ENCODE measurements at regions not wholly inside any gene's neighbourhood (a gene's known extent, or its start where the extent isn't known, plus 50 kb on each side); places are given as distances from the start of the nearest gene placed in this dataset.
"Not testable (repeated sequence)": the region's sequence is repeated elsewhere in the genome, so short reads cannot be mapped to it uniquely, and the experiment has no call there.

- not testable (repeated sequence) for H3K36me3 ChIP-seq (ENCODE audit: control insufficient read depth in 2 of 2, insufficient read depth in 2 of 2, low read length in 1 of 2); DNase-seq (ENCODE audit: low read depth in 6 of 9, low spot score in 9 of 9); H3K9me3 ChIP-seq (ENCODE audit: control insufficient read depth in 2 of 2, insufficient read depth in 1 of 2, low read length in 1 of 2); H3K27ac ChIP-seq (ENCODE audit: low read depth in 1 of 2, low read length in 1 of 2); H3K4me1 ChIP-seq (ENCODE audit: control insufficient read depth in 2 of 2, insufficient read depth in 2 of 2, low read length in 2 of 2); H3K27me3 ChIP-seq (ENCODE audit: control insufficient read depth in 2 of 2, insufficient read depth in 1 of 2, low read length in 1 of 2); H3K4me3 ChIP-seq (ENCODE audit: low read length in 2 of 2)
- no CpG with 5 or more reads among the region's 5 CpGs for WGBS
Measured at GRCh38 chr1:146314449-146315246, 85.8 kb upstream of the NOTCH2NLA start.

- H3K4me3 ChIP-seq (ENCODE audit: low read length in 2 of 2); DNase-seq (ENCODE audit: low read depth in 6 of 9, low spot score in 9 of 9); H3K9me3 ChIP-seq (ENCODE audit: control insufficient read depth in 2 of 2, insufficient read depth in 1 of 2, low read length in 1 of 2); H3K4me1 ChIP-seq (ENCODE audit: control insufficient read depth in 2 of 2, insufficient read depth in 2 of 2, low read length in 2 of 2); H3K27me3 ChIP-seq (ENCODE audit: control insufficient read depth in 2 of 2, insufficient read depth in 1 of 2, low read length in 1 of 2); H3K27ac ChIP-seq (ENCODE audit: low read depth in 1 of 2, low read length in 1 of 2); H3K36me3 ChIP-seq (ENCODE audit: control insufficient read depth in 2 of 2, insufficient read depth in 2 of 2, low read length in 1 of 2): not testable (repeated sequence)
Measured at GRCh38 chr1:146310579-146310978, 81.8 kb upstream of the NOTCH2NLA start.

- no CpG with 5 or more reads among the region's 1 CpG for WGBS
- not testable (repeated sequence) for H3K4me1 ChIP-seq (ENCODE audit: control insufficient read depth in 2 of 2, insufficient read depth in 2 of 2, low read length in 2 of 2); DNase-seq (ENCODE audit: low read depth in 6 of 9, low spot score in 9 of 9); H3K4me3 ChIP-seq (ENCODE audit: low read length in 2 of 2); H3K27ac ChIP-seq (ENCODE audit: low read depth in 1 of 2, low read length in 1 of 2); H3K9me3 ChIP-seq (ENCODE audit: control insufficient read depth in 2 of 2, insufficient read depth in 1 of 2, low read length in 1 of 2); H3K36me3 ChIP-seq (ENCODE audit: control insufficient read depth in 2 of 2, insufficient read depth in 2 of 2, low read length in 1 of 2); H3K27me3 ChIP-seq (ENCODE audit: control insufficient read depth in 2 of 2, insufficient read depth in 1 of 2, low read length in 1 of 2)
Measured at GRCh38 chr1:146309427-146309826, 80.6 kb upstream of the NOTCH2NLA start.

- not testable (repeated sequence) for H3K4me3 ChIP-seq (ENCODE audit: low read length in 2 of 2); H3K27me3 ChIP-seq (ENCODE audit: control insufficient read depth in 2 of 2, insufficient read depth in 1 of 2, low read length in 1 of 2); H3K9me3 ChIP-seq (ENCODE audit: control insufficient read depth in 2 of 2, insufficient read depth in 1 of 2, low read length in 1 of 2); H3K27ac ChIP-seq (ENCODE audit: low read depth in 1 of 2, low read length in 1 of 2); H3K36me3 ChIP-seq (ENCODE audit: control insufficient read depth in 2 of 2, insufficient read depth in 2 of 2, low read length in 1 of 2); DNase-seq (ENCODE audit: low read depth in 6 of 9, low spot score in 9 of 9); H3K4me1 ChIP-seq (ENCODE audit: control insufficient read depth in 2 of 2, insufficient read depth in 2 of 2, low read length in 2 of 2)
- WGBS = 94% methylated on average over 1 of the region's 1 CpG
Measured at GRCh38 chr1:146308892-146309291, 80.1 kb upstream of the NOTCH2NLA start.

GRCh38 chr1:146308152-146308551, 79.3 kb upstream of the NOTCH2NLA start:
- H3K36me3 ChIP-seq (ENCODE audit: control insufficient read depth in 2 of 2, insufficient read depth in 2 of 2, low read length in 1 of 2) = not testable (repeated sequence)
- 82% methylated on average over 3 of the region's 5 CpGs for WGBS

GRCh38 chr1:146307632-146308031, 78.8 kb upstream of the NOTCH2NLA start:
- H3K4me3 ChIP-seq (ENCODE audit: low read length in 2 of 2); DNase-seq (ENCODE audit: low read depth in 6 of 9, low spot score in 9 of 9); H3K27me3 ChIP-seq (ENCODE audit: control insufficient read depth in 2 of 2, insufficient read depth in 1 of 2, low read length in 1 of 2); H3K27ac ChIP-seq (ENCODE audit: low read depth in 1 of 2, low read length in 1 of 2); H3K9me3 ChIP-seq (ENCODE audit: control insufficient read depth in 2 of 2, insufficient read depth in 1 of 2, low read length in 1 of 2); H3K4me1 ChIP-seq (ENCODE audit: control insufficient read depth in 2 of 2, insufficient read depth in 2 of 2, low read length in 2 of 2); H3K36me3 ChIP-seq (ENCODE audit: control insufficient read depth in 2 of 2, insufficient read depth in 2 of 2, low read length in 1 of 2): not testable (repeated sequence)
- no CpG with 5 or more reads among the region's 5 CpGs for WGBS

More at GRCh38 chr1:146308152-146308551, 79.3 kb upstream of the NOTCH2NLA start:
- not testable (repeated sequence) for H3K27ac ChIP-seq (ENCODE audit: low read depth in 1 of 2, low read length in 1 of 2); H3K4me1 ChIP-seq (ENCODE audit: control insufficient read depth in 2 of 2, insufficient read depth in 2 of 2, low read length in 2 of 2); H3K27me3 ChIP-seq (ENCODE audit: control insufficient read depth in 2 of 2, insufficient read depth in 1 of 2, low read length in 1 of 2); H3K4me3 ChIP-seq (ENCODE audit: low read length in 2 of 2); H3K9me3 ChIP-seq (ENCODE audit: control insufficient read depth in 2 of 2, insufficient read depth in 1 of 2, low read length in 1 of 2); DNase-seq (ENCODE audit: low read depth in 6 of 9, low spot score in 9 of 9)

GRCh38 chr1:146306651-146307050, 77.8 kb upstream of the NOTCH2NLA start:
- H3K27ac ChIP-seq (ENCODE audit: low read depth in 1 of 2, low read length in 1 of 2); H3K9me3 ChIP-seq (ENCODE audit: control insufficient read depth in 2 of 2, insufficient read depth in 1 of 2, low read length in 1 of 2); H3K4me3 ChIP-seq (ENCODE audit: low read length in 2 of 2); H3K4me1 ChIP-seq (ENCODE audit: control insufficient read depth in 2 of 2, insufficient read depth in 2 of 2, low read length in 2 of 2); DNase-seq (ENCODE audit: low read depth in 6 of 9, low spot score in 9 of 9); H3K27me3 ChIP-seq (ENCODE audit: control insufficient read depth in 2 of 2, insufficient read depth in 1 of 2, low read length in 1 of 2); H3K36me3 ChIP-seq (ENCODE audit: control insufficient read depth in 2 of 2, insufficient read depth in 2 of 2, low read length in 1 of 2): not testable (repeated sequence)

GRCh38 chr1:146305442-146305841, 76.6 kb upstream of the NOTCH2NLA start:
- no CpG with 5 or more reads among the region's 2 CpGs for WGBS
- not testable (repeated sequence) for DNase-seq (ENCODE audit: low read depth in 6 of 9, low spot score in 9 of 9); H3K36me3 ChIP-seq (ENCODE audit: control insufficient read depth in 2 of 2, insufficient read depth in 2 of 2, low read length in 1 of 2)

GRCh38 chr1:146298575-146298897, 69.7 kb upstream of the NOTCH2NLA start:
- H3K4me1 ChIP-seq (ENCODE audit: control insufficient read depth in 2 of 2, insufficient read depth in 2 of 2, low read length in 2 of 2); H3K27me3 ChIP-seq (ENCODE audit: control insufficient read depth in 2 of 2, insufficient read depth in 1 of 2, low read length in 1 of 2); H3K27ac ChIP-seq (ENCODE audit: low read depth in 1 of 2, low read length in 1 of 2); DNase-seq (ENCODE audit: low read depth in 6 of 9, low spot score in 9 of 9); H3K9me3 ChIP-seq (ENCODE audit: control insufficient read depth in 2 of 2, insufficient read depth in 1 of 2, low read length in 1 of 2); H3K36me3 ChIP-seq (ENCODE audit: control insufficient read depth in 2 of 2, insufficient read depth in 2 of 2, low read length in 1 of 2); H3K4me3 ChIP-seq (ENCODE audit: low read length in 2 of 2): not testable (repeated sequence)
- no CpG with 5 or more reads among the region's 5 CpGs for WGBS

More at GRCh38 chr1:146305442-146305841, 76.6 kb upstream of the NOTCH2NLA start:
- H3K4me1 ChIP-seq (ENCODE audit: control insufficient read depth in 2 of 2, insufficient read depth in 2 of 2, low read length in 2 of 2); H3K9me3 ChIP-seq (ENCODE audit: control insufficient read depth in 2 of 2, insufficient read depth in 1 of 2, low read length in 1 of 2); H3K27me3 ChIP-seq (ENCODE audit: control insufficient read depth in 2 of 2, insufficient read depth in 1 of 2, low read length in 1 of 2); H3K4me3 ChIP-seq (ENCODE audit: low read length in 2 of 2); H3K27ac ChIP-seq (ENCODE audit: low read depth in 1 of 2, low read length in 1 of 2): not testable (repeated sequence)
